GM18870 (cell line): ENCODE measurements at regions not wholly inside any gene's neighbourhood (a gene's known extent, or its start where the extent isn't known, plus 50 kb on each side); places are given as distances from the start of the nearest gene placed in this dataset.

ENCODE experiments used
- ATAC-seq: cut with Tn5 transposase; IDR thresholded peaks from one replicate; pipeline ENCODE4 v1.9.1; 2021; ENCODE audit warnings: moderate library complexity; ENCODE audit not compliant: unreplicated experiment

DNA sequence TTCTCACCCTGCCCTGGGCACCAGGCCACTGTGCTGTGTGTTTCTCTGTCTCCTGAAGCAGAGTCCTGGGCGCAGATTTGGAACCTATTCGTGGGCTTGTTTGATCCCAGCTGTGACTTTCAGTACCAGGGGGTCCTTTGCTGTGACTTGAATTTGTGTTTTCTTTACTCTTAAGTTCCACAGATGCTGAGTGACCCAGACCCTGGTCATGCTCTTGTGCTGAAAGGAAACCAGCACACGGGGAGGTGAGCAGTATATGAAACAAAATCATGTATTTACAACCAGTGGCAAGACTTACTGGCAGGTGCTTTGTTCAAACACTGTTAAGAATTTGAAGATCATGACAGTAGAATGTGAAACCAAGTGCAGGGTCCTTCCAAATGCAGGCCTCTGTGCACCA lies 89.2 kb upstream of the PRSS58 start:
- no peak for ATAC-seq

DNA sequence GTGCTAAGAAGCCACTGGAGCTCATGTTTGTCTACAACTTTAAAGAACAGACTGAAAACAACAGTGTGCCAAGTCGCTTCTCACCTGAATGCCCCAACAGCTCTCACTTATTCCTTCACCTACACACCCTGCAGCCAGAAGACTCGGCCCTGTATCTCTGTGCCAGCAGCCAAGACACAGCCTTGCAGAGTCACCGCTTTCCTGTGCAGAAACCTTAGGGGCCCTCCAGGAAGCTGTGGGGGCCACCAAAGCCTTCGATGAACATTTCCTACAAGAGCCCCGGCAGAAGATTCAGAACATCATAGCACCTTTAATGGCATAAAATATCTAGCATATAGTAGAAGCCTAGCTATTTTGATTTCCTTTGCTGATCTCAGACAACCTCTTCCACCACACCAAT lies 88.0 kb upstream of the PRSS58 start:
- ATAC-seq, result no peak

DNA sequence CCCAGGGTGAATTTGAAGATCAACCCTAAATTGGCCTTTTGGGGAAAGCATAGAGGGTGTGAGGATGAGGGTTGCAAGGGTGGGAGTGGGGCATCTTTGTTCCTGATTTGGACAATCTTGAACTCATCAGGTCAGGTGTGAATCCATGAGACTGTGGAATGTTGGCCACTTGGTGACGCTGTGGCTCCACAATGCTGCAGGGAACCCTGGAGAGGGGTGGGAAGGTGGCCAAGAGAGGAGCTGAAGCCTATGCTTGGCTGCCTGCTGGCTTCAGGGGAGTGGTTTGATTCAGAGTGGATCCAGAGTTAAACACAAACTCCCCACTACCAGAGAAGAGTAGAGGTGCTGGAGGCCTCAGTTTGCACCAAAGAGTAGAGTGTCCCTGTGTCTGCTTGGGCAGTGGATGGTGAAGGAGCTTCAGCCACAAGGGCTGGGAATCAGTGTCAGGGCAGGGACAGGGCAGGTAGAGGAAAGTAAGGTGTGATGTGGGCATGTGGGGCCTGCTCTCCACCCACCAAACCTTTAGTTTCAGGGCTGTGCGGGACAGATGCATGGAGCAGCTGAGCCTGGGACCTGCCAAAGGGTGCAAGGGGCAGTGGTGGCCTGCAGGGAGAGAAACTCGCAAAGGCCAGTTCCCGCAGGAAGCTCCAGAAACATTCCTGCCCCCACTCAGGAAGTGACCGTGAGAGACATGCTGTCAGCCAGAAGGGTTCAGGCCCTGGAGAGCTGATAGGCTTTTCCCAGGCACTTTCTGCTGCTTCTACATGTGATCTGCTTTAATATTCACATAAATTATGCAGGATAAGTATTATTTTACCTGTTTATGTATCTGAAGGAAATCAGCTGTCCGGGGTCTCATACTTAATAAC lies 81.0 kb upstream of the PRSS58 start:
- ATAC-seq, result no peak

DNA sequence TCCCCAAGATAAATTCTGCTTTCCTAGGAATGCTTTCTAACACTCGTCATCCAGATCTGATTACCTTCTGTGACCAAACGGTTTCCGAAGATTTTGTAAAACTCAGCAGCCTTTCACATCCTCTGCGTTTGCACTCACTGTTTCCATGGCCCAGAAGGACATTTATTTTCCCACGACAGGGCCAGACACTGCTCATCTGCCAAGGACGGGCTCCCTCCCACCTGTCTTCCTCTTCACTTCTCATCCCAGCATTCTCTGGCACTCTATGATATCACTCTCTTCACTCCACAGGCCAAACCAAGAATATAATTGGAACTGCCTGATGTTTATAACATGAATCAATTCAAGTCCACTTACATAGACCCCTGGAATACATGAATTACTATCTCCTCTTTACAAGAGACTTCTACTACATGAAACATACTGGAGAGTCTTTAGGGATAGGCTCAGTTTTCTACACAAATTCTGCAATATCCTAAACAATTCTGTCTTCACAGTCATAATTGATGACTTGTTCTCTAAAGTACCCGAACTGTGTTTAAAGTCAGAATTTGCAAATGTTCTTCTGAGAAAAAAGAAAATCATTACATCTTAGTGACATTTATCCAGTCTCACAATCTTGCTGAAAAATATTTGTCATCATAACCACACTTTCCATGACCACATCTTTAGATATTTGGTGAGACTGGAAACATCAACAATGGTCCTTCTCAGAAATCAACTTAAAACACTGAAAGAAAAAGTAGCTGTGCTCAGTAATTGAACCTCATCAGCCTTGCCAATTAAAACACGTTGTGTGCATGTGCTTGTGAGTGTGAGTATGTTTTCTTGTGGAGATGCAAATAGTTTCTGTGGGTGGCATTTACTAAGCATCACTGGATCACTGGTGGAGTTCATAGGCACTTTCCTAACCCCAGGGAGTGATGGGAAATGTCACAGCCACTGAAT lies 79.5 kb upstream of the PRSS58 start:
- no peak for ATAC-seq

DNA sequence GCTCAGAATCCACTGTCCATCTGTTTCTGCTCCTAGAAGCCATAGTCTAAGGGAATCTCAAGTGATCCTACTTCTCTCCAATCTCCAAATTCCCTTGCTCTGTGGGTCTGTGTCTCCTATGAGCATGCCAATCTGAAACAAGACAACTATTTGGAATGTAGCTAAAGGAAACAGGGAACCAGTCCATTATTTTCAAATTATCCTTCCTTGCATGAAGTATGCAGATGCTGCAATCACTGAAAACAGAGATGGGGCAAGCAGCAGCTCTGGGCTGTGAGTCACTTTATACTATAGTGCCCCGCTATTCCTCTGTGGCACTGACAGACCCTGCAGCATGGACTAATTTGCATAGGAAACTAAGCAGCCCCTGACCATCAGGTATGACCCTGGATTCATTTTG lies 76.9 kb upstream of the PRSS58 start:
- ATAC-seq, result no peak

DNA sequence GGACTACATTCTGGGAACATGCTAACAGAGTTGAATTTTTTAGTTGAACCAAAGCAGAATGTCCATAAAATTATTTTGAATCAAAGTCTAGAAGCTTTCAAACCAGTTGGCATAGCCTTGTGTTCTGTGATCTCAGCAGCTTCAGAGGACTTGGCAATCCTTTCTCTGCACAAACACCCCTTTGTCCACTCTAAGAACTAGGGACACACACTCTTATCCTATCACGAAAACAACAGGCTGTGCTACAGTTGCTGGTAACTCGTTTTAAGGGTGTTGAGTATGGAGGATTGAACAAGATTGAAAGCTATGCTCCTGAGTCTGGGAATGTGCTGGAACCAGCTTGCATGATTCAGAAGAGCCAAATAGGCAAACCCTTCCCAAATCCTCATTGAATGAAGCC lies 76.4 kb upstream of the PRSS58 start:
- no peak for ATAC-seq

DNA sequence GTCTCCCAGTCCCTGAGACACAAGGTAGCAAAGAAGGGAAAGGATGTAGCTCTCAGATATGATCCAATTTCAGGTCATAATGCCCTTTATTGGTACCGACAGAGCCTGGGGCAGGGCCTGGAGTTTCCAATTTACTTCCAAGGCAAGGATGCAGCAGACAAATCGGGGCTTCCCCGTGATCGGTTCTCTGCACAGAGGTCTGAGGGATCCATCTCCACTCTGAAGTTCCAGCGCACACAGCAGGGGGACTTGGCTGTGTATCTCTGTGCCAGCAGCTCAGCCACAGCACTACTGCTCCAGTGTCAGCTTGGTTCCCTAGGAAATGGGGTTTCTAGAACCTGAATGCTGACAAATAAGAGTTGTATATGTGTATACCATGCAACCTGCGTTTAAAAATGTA lies 74.6 kb upstream of the PRSS58 start:
- ATAC-seq, result no peak

DNA sequence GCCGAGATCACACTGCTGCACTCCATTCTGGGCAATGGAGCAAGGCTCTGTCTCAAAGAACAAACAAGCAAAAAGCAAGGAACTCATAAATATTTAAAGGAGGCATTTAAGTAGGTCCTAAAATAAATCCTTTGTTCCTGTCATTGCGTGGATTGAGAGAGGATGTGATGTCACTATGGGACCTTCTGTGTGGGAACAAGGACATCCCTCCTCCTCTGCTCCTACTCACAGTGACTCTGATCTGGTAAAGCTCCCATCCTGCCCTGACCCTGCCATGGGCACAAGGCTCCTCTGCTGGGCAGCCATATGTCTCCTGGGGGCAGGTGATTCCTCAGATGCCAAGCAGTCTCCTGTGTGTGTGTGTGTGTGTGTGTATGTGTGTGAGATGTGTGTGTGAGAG lies 74.1 kb upstream of the PRSS58 start:
- ATAC-seq, result no peak

DNA sequence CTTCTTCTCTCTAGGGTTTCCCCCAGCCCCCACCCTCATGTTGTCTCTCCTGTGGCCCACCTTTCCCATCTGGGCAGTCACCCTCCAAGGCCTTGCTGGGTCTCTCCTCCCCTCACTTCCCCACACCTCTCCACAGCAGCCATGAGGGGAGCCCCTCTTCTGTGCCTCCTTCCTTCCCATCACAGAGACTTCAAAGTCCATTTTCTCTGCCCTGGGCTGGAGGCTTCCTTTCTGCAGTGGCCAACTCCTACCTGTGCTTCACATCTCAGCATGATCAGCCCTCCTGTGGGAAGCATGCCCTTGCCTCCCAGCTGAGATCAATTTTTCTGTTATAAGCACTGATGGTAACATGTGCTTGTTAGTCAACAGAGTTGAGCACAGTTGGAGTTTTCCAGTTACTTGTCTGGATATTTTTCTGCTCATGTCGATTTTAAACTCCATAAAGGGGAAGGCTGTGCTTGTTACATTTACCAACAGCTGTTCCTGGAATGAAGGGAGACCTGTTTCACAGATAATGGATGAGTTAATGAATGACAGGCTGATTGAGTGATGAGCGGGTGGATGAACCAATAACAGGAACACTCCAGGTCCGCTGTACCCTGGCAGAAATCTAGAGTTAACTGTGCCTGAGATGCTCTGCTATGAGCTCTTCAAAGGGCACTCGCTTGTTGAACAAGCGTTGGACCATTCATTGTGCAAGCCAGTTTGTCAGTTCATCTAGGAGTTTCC lies 71.4 kb upstream of the PRSS58 start:
- no peak for ATAC-seq

DNA sequence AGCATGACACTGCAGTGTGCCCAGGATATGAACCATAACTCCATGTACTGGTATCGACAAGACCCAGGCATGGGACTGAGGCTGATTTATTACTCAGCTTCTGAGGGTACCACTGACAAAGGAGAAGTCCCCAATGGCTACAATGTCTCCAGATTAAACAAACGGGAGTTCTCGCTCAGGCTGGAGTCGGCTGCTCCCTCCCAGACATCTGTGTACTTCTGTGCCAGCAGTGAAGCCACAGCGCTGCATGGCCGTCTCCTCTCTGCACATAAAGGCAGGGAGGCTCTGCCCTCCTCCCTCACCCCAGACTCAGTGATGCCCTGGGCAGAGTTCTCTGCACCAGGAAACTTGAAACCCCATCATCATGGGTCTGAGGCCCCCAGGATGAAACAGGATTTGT lies 70.7 kb upstream of the PRSS58 start:
- ATAC-seq, result no peak

DNA sequence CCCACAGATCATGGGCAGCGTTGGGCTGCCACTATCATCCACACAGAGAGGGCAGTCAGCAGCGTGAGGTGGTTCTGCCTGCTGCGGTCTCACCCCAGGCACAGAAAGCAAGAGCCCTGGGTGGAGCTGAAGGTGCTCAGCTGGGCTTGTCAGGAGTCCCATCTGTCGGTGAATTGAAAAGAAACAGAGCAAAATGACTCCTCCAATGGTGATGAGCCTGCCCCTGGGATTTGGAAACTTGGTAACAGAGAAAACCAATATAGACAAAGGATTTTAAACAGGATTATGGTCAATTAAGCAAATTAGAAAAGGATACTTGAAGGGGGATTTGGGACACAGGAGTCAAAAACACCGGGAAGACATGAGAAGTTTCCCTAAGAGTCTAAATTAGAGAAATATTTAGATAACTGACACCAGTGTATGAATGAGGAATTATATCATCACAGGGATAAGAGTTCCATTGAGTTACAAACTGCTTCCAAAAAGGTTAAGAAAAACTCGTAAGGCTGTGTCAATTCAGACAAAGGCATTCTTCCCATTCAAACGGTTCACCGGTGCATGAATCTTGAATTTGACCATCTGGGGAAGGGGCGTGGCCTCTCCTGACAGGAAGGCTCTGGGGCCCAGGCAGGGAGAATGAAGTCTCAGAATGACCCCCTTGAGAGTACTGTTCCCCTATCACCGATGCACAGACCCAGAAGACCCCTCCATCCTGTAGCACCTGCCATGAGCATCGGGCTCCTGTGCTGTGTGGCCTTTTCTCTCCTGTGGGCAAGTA lies 70.0 kb upstream of the PRSS58 start:
- ATAC-seq, result no peak

DNA sequence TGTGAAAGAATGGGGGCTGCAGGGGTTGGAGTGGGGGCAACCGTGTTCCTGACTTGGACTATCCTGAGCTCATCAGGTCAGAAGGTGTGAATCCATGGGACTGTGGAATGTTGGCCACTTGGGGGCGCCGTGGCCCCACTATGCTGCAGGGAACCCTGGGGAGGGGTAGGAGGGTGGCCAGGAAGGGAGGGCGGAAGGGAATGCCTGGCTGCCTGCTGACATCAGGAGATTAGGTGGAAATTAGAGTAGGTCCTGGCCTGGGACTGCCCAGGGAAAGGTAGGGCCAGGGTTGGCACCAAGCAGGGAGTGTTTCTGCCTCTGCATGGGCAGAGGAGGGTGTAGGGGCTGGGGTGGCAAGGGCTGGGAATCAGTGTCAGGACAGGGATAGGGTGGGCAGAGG lies 65.8 kb upstream of the PRSS58 start:
- ATAC-seq, result no peak

DNA sequence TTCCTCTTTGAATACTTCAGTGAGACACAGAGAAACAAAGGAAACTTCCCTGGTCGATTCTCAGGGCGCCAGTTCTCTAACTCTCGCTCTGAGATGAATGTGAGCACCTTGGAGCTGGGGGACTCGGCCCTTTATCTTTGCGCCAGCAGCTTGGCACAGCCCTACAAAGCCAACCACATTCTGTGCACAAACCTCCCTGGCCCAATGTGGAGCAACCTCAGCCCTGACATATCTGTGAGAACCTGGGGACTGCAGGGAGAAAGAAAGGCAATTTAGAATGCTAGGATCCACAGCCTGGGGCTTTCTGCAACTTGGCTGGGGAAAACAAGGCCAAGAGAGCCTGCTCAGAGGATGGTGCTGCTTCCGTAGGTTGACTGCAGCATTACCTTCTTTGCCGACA lies 63.5 kb upstream of the PRSS58 start:
- ATAC-seq, result no peak

DNA sequence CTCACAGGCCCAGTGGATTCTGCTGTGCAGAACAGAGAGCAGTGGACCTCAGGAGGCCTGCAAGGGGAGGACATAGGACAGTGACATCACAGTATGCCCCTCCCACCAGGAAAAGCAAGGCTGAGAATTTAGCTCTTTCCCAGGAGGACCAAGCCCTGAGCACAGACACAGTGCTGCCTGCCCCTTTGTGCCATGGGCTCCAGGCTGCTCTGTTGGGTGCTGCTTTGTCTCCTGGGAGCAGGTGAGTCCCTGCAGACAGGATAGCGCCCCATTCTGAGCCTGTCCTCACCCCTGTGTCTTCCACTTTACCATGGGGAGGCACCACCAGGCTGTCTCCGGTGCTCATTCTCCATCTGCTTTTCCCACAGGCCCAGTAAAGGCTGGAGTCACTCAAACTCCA lies 63.0 kb upstream of the PRSS58 start:
- ATAC-seq, result no peak

DNA sequence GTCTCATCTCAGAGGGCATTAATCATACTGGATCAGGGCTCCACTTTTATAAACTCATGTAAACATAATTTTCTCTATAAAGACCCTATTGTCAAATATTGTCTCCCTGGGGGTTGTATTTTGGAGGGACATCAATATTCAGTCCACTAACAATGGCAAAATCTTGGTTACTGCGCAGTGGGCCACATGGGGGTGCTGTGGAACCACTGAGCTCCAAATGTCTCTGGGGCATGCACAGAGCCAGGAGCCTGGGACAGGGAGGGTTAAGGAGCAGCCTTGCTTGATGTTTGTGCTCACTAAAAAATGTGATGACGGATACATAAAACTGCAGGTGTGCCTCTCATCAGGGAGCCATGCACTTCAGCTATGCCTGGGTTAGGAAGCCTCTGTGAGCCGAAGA lies 62.1 kb upstream of the PRSS58 start:
- ATAC-seq, result no peak

DNA sequence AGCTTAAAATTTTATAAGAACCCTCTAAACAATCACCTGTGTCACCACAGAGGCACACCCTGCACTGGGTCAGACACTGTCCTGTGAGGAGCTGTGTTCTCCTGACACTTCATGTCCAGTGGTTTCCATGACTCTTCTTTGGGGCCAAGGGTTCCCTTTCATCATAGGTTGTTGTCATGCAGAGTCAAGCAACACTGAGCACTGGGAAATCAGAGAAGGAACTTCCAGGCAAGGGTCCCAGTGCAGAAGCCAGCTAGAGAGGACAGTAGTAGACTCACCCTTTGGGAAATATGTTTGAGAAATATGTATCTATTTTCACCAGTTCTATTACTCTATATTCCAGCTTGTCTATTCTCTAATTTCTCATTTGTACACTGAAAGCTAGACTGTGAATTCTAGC lies 56.4 kb upstream of the PRSS58 start:
- no peak for ATAC-seq

DNA sequence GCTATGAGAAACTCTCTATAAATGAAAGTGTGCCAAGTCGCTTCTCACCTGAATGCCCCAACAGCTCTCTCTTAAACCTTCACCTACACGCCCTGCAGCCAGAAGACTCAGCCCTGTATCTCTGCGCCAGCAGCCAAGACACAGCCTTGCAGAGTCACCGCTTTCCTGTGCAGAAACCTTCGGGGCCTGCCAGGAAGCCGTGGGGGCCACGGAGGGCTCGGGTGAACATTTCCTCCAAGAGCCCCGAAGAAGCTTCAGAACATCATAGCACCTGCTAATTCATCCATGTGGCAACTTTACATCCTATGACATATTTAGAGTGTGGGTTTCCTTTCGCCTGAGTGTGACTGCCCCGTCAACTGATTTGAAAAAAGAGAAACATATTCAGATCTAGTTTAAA lies 55.7 kb upstream of the PRSS58 start:
- ATAC-seq, result no peak

DNA sequence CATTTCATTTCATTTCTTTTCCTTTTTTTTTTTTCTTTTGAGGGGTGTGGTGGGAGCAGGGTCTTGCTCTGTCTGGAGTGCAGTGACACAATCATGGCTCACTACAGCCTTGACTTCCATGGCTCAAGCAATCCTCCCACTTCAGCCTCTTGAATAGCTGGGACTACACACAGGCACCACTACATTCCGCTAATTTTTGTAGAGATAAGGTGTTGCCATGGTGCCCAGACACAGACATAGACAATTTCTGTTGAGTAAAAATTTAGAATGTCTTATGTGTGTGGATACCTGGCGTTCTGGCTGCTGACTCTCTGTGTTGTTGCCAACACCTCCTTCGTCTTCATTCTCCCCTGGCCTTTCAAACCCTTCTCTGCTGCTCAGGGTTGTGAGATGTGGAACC lies 54.0 kb upstream of the PRSS58 start:
- ATAC-seq, result no peak

DNA sequence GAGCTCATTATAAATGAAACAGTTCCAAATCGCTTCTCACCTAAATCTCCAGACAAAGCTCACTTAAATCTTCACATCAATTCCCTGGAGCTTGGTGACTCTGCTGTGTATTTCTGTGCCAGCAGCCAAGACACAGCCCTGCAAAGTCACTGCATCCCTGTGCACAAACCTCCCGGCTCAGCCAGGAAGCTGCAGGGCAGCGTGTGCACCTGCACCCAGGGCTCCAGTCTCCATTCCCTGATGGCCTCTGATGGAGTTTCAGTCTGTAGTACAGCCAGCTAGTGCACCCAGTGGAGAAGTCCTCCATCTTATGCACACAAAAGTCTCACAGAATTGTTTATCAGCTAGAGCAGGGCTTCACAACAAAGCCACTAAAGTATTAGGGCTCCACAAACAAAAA lies 51.1 kb upstream of the PRSS58 start:
- ATAC-seq, result no peak

DNA sequence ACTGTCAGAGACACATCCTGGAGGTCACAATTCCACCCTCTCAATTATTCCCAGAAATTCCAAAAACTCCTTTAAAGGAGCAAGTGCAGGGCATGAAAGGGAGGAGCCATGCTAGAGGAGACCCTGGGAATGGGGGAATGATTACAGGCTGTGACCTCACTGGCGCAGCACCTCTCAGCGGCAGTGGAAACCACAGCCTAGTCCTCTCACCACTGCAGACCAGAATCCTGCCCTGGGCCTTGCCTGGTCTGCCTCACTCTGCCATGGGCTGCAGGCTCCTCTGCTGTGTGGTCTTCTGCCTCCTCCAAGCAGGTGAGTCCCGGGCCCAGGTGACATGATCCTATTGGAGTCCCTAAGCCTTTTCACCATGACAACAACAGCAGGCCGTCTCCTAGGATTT lies 50.5 kb upstream of the PRSS58 start:
- ATAC-seq, result no peak
